Parathyroid adenoma (tissue), 2 donors: ENCODE measurements at regions not wholly inside any gene's neighbourhood (a gene's known extent, or its start where the extent isn't known, plus 50 kb on each side); places are given as distances from the start of the nearest gene placed in this dataset.

Experiments
- H2AFZ ChIP-seq: fragments of 300-600 bp; sonication (generic); one replicate; pipeline ENCODE4 v1.7.0; 2017; ENCODE audit warnings: antibody characterized with exemption, mild to moderate bottlenecking
- H3K27ac ChIP-seq: fragments of 300-600 bp; sonication (generic); one replicate; pipeline ENCODE4 v1.7.0; 2017
- H3K27me3 ChIP-seq: fragments of 300-600 bp; sonication (generic); one replicate; pipeline ENCODE4 v1.7.0; 2017; ENCODE audit warnings: low read length; ENCODE audit not compliant: control insufficient read depth, insufficient read depth
- H3K36me3 ChIP-seq: fragments of 300-600 bp; sonication (generic); one replicate; pipeline ENCODE4 v1.7.0; 2017; ENCODE audit warnings: low read length; ENCODE audit not compliant: control insufficient read depth, insufficient read depth
- H3K4me1 ChIP-seq: fragments of 300-600 bp; sonication (generic); one replicate; pipeline ENCODE4 v1.7.0; 2017; ENCODE audit warnings: control low read depth
- H3K4me2 ChIP-seq: fragments of 300-600 bp; sonication (generic); one replicate; pipeline ENCODE4 v1.7.0; 2017; ENCODE audit warnings: low read length
- H3K4me3 ChIP-seq: fragments of 300-600 bp; sonication (generic); one replicate; pipeline ENCODE4 v1.7.0; 2017; ENCODE audit warnings: low read depth, low read length
- H3K79me2 ChIP-seq: fragments of 300-600 bp; sonication (generic); one replicate; pipeline ENCODE4 v1.7.0; 2017; ENCODE audit warnings: control low read depth
- H3K9ac ChIP-seq: fragments of 300-600 bp; sonication (generic); one replicate; pipeline ENCODE4 v1.7.0; 2017; ENCODE audit warnings: mild to moderate bottlenecking
- H3K9me3 ChIP-seq: fragments of 300-600 bp; sonication (generic); one replicate; pipeline ENCODE4 v1.7.0; 2017; ENCODE audit warnings: low read length; ENCODE audit not compliant: control insufficient read depth
- CTCF ChIP-seq: fragments of 300-600 bp; sonication (generic); IDR thresholded peaks from one replicate; pipeline ENCODE4 v1.7.0; 2017; ENCODE audit warnings: antibody characterized with exemption, mild to moderate bottlenecking
- donor health status: primary hyperparathyroidism.

- H3K27me3 ChIP-seq: no peaks in the 10 kb centered on the region
- H3K27ac ChIP-seq: no peak overlapping the region
- no peak overlapping the region for H3K4me2 ChIP-seq
- H2AFZ ChIP-seq: no peak overlapping the region
- no peak overlapping the region for H3K9ac ChIP-seq
- no peaks in the 10 kb centered on the region for H3K4me1 ChIP-seq
- H3K36me3 ChIP-seq: no peaks in the 10 kb centered on the region
- H3K9me3 ChIP-seq: no peaks in the 10 kb centered on the region
- no peaks in the 10 kb centered on the region for H3K79me2 ChIP-seq
- no peak overlapping the region for H3K4me3 ChIP-seq
- no peak for TF ChIP-seq CTCF
Observed at GRCh38 chr21:16402752-16403151, 673.0 kb downstream of the USP25 start.

GRCh38 chr21:16404776-16405175, 675.0 kb downstream of the USP25 start:
- Histone ChIP-seq H2AFZ (no peak overlapping the region), H3K4me2 (no peak overlapping the region), H3K4me3 (no peak overlapping the region), H3K27ac (no peak overlapping the region), H3K9ac (no peak overlapping the region), H3K27me3 (no peaks in the 10 kb centered on the region), H3K36me3 (no peaks in the 10 kb centered on the region), H3K9me3 (no peaks in the 10 kb centered on the region), H3K4me1 (no peaks in the 10 kb centered on the region), H3K79me2 (no peaks in the 10 kb centered on the region)
- TF ChIP-seq CTCF: no peak

GRCh38 chr21:16406355-16406754, 676.6 kb downstream of the USP25 start:
- no peak overlapping the region for H3K4me3 ChIP-seq
- no peaks in the 10 kb centered on the region for H3K79me2 ChIP-seq
- no peak overlapping the region for H3K27ac ChIP-seq
- H3K9me3 ChIP-seq: no peaks in the 10 kb centered on the region
- no peak for TF ChIP-seq CTCF
- H3K36me3 ChIP-seq: no peaks in the 10 kb centered on the region
- H3K9ac ChIP-seq: no peak overlapping the region
- no peaks in the 10 kb centered on the region for H3K4me1 ChIP-seq
- no peak overlapping the region for H2AFZ ChIP-seq
- H3K27me3 ChIP-seq: no peaks in the 10 kb centered on the region
- H3K4me2 ChIP-seq: no peak overlapping the region

- H3K4me1 ChIP-seq: no peaks in the 10 kb centered on the region
- no peak overlapping the region for H2AFZ ChIP-seq
- no peaks in the 10 kb centered on the region for H3K36me3 ChIP-seq
- H3K4me3 ChIP-seq: no peak overlapping the region
- H3K27ac ChIP-seq: no peak overlapping the region
- H3K27me3 ChIP-seq: no peaks in the 10 kb centered on the region
- H3K4me2 ChIP-seq: no peak overlapping the region
- no peak overlapping the region for H3K9ac ChIP-seq
- H3K79me2 ChIP-seq: no peaks in the 10 kb centered on the region
- H3K9me3 ChIP-seq: no peaks in the 10 kb centered on the region
- no peak for TF ChIP-seq CTCF
Observed at GRCh38 chr21:16407403-16408240, 677.8 kb downstream of the USP25 start.

GRCh38 chr21:16408280-16408679, 678.5 kb downstream of the USP25 start:
- Histone ChIP-seq H3K4me3 (no peak overlapping the region), H3K27ac (no peak overlapping the region)

More at GRCh38 chr21:16408280-16408679, 678.5 kb downstream of the USP25 start:
- Histone ChIP-seq H3K9ac (no peak overlapping the region), H3K79me2 (no peaks in the 10 kb centered on the region), H3K27me3 (no peaks in the 10 kb centered on the region), H3K4me1 (no peaks in the 10 kb centered on the region), H3K4me2 (no peak overlapping the region), H3K9me3 (no peaks in the 10 kb centered on the region), H2AFZ (no peak overlapping the region), H3K36me3 (no peaks in the 10 kb centered on the region)
- no peak for TF ChIP-seq CTCF
